SKM-1 treated with dmso at 0.1 percent for 144 hours (cell line): ENCODE measurements at regions not wholly inside any gene's neighbourhood (a gene's known extent, or its start where the extent isn't known, plus 50 kb on each side); places are given as distances from the start of the nearest gene placed in this dataset.
"Not testable (repeated sequence)": the region's sequence is repeated elsewhere in the genome, so short reads cannot be mapped to it uniquely, and the experiment has no call there.

Experiments
- DNase-seq: peaks from one replicate; lab custom pipeline; 2025; ENCODE audit not compliant: unreplicated experiment; lab: John Stamatoyannopoulos, UW

DNA sequence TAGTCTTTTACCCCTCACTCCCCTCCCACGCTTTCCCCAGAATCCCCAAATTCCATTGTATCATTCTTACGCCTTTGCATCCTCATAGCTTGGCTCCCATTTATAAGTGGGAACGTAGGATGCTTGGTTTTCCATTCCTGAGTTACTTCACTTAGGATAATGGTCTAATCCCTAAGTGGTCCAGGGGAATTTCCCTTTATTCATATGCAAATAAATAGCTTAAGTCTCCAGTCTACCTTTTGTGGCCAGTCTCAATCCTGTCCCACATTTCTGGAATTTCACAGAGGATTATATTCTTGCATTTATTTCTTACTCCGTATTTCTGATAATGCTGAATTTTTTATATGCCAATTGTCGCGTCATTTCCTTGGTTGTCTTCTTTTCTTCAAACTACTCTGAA lies 245.6 kb upstream of the DAB2 start:
- no peak for DNase-seq

DNA sequence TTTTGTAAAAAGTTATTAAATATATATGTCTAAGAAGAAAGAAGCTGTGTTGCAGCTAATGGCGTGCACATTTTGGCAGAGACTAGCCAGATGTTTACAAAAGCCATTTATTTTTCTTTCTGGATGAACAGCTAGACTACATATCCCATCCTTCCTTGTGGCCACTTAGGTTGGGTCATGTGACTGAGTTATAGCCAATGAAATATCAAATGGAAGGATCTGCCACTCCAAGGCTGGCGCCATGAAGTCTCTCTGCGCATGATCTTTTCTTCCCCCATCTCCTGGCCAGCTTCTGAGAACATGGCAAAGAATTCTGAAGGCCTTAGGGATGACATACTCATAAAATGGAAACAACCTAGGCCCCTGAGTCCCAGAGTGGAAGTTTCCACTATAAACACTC lies 244.2 kb upstream of the DAB2 start:
- no peak for DNase-seq

DNA sequence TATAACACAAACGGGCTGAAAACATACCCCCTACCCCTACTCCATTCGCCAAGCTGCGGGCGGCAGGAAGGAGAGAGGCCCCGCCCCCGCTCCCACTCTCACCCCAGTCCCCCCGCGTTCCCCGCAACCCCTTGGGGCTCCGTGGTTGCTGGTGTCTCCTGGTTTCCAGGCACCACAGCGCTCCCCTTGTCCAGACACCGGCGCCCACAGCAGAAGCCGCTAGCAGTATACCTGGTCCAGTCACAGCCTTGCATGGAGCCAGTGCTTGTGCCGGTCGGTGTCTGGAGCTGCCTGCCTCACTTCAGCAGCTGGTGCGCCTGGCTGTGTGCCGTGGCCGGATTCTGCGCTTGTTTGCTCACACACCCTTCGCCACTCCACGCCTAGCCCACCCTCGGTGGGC lies 240.5 kb upstream of the DAB2 start:
- DNase-seq = no peak

DNA sequence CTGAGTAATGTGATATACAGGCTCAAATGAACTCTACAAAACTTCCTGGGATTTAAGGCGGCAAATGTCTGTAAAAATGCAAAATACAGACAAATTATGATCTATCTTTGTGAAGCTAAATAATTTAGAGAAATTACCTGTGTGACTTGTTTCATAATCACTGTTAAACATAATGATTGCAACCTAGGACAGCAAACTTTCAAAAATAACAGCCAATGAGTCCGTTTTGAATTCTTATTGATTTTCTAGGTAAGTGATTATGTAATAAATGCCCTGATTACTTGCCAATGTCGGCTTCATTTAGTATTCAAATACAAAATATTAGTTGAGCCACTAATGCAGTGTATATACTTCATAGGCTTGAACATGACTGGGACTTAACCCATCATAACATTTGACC lies 238.2 kb upstream of the DAB2 start:
- DNase-seq = no peak

DNA sequence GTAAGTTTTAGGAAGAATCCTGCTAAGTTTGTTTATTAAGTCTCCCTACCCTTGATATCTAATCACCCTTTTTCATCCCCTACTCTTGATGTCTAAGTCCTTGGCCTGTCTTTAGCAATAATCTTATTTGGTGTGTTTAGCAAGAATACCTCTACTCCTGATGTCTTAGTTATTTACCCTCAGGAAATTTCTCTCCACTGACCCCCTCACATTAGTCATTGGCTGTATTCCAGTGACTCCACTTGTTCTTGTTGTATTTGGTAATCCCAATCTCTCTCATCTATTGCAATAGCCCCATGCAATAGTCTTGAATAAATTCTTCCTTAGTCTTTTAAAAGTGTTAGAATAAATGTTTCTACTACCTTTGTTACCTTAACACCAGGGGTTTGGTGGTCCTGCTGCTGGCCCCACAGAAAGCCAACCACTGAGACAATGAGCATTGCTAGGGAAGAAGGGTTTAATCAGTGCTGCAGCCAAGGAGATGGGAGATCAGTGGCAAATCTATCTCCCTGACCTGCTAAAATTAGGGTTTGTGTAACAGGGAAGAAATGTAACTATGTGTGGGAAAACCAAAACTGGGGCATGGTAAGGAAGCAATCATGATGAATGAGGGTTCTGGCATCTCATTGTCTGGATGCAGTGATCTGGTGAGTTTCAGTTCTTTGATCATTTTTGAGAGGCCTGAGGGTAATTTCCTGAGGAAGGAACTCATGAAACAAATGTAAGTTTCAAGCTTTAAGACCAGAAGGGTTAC lies 236.4 kb upstream of the DAB2 start:
- DNase-seq = no peak

DNA sequence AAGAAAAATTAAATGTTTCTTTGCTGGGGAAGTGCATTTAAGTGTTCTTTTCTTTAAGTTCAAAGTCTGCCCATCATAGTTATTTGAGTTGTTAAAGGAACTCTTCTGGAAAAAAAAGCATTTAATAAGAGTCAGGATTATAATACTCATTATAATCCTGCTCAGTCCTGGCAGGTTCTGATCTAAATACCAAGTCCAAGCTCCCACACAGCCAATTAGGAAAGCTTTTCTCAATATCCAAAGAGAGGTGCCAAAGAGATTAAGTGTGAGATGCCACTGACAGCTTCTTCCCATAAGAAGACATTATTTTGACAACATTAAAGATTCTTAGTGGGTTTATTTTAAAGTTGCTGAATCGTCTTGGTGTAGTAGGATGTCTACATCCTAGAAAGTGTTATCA lies 235.2 kb upstream of the DAB2 start:
- DNase-seq = no peak

DNA sequence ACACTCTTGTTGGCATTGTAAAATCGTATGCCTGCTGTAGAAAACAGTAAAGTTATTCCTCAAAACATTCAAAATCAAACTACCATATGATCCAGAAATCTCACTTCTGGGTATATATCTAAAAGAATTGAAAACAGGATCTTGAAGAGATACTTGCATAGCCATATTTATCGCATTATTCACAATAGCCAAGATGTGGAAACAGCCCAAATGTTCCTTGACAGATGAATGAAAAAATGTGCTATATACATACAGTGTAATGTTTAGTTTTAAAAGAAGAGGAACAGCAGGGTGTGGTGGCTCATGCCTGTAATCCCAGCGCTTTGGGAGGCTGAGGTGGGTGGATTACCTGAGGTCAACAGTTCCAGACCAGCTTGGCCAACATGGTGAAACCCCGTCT lies 234.1 kb upstream of the DAB2 start:
- no peak for DNase-seq

DNA sequence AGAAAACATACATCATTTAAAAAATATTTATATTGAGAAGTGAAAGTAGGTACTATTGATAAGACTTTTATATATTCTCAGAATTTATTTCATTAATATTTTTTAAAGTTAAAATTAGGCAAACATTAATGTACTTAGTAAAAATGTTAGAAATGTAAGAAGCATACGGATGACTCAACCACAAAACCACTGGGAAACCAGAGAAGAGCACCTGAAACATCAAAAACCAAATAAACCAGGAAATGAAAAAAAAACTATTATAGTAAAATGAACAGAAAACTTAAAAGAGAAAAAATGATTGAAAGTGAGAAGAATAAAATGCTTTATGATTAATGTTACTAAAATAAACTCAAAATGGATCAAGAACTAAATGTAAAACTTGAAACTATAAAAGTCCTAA lies 233.2 kb upstream of the DAB2 start:
- DNase-seq = no peak

DNA sequence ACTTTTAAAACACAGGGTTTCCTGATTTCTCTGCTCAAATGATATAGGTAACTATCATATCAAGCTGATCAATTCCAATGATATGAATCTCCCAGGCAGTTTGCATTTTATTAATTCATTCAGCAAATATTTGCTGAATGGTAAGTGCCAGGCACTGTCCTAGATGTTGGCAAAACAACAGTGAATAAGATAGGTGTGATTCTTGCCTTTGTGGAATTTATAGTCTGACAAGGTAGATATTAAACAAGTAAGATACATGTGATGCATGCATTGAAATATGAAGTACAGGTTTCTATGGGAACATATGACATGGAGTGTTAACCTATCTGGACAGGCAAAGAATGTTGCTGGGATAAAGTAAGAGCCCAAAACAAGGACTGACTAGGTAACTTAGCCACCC lies 231.8 kb upstream of the DAB2 start:
- no peak for DNase-seq

DNA sequence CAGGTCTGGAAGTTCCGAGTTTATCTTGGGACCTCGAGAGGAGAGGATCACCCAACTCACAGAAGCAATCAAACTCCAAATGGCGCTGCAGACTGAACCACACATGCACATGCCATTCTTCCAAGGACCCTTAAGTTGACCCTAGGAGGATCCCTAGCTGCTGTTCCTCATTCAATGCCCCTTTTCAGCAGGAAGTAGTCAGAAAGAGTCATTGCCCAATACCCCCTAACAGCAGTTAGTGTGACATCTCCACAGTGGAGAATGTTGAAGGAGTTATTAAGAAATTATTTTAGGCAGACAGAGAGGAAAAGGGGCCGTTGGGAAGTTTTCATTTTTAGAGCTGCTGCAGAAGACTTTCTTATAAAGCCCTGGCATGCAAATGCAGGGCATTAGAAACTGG lies 229.9 kb upstream of the DAB2 start:
- DNase-seq = peak; percentile 44

DNA sequence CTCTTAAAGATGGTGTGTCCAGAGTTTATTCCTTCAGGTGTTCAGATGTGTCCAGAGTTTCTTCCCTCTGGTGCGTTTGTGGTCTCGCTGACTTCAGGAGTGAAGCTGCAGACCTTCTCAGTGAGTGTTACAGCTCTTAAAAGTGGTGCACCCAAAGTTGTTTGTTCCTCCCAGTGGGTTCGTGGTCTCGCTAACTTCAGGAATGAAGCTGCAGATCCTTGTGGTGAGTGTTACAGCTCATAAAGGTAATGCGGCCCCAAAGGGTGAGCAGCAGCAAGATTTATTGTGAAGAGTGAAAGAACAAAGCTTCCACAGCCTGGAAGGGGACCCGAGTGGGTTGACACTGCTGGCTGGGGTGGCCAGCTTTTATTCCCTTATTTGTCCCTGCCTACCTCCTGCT lies 227.7 kb upstream of the DAB2 start:
- DNase-seq = not testable (repeated sequence)

DNA sequence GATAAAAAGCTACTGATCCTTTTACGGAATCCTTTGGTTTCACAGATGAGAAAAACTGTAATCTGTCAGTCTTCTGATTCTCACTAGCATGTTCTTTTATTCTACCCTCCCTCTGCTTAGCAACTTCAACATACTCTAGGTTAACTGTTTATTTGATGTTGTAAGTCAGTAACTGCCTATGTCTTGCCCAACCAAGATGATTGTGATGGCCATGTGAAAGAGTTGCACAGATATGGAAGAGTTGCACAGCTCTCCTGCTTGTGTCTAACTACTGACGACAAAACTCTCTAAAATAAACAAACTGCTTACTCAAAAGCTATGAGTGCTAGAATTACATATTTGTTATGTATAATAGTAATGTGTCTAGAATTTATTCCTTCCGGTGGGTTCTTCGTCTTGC lies 227.3 kb upstream of the DAB2 start:
- no peak for DNase-seq

DNA sequence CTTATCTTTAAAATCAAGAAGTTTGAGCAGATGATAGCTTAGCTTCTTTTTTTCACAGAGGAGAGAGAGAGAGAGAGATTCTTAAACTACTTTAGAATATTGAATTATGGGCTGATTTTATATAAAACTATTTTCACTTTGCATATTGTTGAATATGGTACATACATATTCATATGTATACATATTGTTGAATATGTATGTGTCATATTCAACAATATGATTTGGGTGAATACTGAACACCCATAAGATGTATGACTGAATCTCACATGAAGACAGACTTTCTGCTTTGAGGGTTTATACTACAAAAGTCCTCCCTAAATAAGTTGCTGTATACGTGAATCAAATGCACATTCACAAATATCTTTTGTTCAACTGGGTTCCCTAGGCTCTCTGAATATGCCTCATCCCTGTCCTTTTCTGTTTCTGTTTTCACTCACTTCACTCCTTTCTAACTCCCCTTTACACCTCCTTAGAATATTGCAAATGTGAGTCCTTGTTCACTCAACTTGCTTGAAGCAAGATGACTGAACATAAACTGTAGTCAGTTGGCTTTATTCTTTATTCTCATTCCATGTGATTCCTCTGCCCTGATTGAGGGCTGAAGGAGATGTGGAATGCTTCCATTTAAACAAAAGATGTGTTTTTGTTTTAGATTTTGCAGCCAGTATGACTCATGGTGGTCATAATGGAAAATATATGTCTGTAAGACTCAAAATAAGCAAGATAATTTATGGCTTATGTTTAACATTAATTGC lies 225.4 kb upstream of the DAB2 start:
- no peak for DNase-seq

DNA sequence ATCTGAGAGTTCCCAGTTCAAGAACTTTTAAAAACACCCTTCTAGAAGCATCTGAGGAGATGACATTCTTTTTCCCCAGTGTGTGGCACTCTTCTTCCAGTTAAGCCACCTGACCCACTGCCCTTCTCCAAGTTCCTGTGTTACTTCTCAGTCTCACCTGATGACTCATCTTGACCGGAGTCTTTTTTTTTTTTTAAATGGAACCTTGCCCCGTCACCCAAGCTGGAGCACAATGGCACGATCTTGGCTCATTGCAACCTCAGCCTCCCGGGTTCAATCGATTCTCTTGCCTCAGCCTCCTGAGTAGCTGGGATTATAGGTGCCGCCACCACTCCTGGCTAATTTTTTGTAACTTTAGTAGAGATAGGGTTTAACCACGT lies 224.1 kb upstream of the DAB2 start:
- DNase-seq = no peak

DNA sequence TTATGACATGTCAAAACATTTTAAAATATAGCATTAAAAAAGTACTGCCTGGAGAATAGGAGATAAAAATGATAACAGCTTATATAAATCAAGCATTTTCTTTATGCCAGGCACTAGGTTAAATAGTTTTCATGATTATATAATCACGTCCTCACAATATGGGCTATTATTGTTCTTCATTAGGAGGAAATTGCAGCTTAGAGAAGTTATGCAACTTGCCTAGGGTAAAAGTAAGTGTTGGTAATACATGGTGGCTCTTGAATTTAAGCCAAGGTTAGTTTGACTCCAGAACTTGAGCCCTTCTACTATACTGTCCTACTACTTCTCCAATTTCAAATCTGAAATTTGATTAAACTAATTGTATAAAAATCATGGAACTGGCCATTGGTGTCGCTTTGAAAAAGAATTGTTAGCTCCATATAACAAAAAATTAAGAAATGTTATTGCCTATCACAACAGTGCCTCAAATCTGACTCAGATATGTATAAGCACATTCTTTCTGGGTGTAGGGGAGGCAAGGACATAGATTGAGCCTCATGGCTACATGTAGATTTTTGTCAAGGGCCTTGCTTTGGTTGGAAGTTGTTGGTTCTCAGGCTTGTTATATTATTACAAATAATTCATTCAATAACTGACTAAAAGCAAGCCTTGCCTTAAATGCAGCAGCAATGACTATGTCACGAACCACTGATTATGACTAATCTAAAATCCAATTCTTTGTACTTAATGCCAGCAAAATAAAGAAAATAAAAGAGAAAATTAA lies 223.5 kb upstream of the DAB2 start:
- no peak for DNase-seq

DNA sequence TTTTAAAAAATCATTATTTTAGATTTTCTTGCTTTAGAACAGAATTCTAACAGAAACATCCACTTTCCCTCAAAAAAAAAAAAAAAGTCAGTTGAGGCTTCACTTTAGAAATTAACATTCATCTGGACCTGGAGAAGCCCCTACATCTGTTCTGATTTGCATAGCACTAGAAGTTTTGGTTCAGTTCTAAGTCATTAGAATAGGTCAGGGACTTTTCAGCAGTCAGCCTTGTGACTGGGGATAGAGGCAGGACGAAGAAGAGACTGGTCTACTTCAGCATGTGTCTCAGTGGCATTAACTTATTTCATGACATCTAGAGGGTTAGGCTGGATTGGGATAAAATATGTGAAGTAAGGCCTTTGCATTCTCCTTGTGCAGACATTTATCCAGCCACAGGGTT lies 215.8 kb upstream of the DAB2 start:
- DNase-seq = no peak

DNA sequence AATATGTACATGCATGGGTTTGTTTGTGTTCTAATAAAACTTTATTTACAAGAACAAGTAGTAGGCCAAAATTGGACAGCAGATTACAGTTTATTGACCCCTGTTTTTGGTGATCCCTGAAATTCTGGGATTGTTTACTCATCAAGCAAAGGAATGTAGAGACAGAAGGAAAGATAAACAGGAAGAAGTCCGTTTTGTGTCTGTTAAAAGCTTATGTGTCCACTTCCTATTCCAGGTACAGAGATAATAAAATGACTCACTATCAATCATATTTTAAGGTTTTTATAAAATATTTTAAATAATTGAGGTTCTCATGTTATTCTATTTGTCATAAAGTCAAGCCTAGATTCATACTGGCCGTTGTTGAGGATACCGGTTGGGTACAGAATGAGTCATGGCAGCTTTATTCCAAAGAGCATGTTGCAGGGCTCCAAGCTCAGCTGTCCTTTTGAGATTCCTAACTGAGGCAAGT lies 214.9 kb upstream of the DAB2 start:
- no peak for DNase-seq

DNA sequence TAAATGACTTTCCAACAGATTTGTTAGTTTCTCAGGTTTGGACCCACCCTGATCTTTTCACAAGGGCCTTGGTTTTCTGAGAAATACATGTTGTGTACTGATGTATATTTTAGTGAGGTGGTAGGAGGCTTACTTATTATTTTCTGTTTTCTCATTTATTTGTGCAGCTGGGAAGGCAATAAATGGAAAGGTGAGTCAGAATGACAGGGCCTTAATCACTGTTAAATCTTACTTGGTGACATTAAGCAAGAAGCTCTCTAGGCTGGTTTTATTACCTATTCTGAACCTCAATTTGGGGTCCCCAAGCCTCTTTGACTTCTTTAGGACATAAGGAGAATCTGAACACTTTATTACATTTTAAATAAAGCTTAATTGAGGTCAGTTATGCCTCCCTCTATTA lies 214.0 kb upstream of the DAB2 start:
- no peak for DNase-seq

DNA sequence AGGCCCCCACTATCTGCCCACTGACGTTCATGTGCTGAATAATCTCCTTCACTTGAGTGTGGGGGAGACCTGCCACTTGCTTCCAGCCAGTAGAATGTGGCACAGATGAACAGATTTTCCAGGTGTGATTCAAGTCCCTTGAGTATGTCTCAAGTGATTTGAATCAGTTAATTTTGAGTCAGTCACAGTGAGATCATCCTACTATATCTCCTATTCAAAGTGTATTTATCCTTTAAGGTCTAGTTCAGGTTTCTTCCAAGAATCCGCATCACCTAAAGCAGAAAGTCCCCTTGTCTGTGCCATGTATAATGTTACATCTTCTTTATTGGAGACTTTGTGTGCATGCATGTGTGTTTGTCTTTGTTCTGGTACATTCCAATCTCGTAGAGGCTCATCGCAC lies 208.3 kb upstream of the DAB2 start:
- no peak for DNase-seq

DNA sequence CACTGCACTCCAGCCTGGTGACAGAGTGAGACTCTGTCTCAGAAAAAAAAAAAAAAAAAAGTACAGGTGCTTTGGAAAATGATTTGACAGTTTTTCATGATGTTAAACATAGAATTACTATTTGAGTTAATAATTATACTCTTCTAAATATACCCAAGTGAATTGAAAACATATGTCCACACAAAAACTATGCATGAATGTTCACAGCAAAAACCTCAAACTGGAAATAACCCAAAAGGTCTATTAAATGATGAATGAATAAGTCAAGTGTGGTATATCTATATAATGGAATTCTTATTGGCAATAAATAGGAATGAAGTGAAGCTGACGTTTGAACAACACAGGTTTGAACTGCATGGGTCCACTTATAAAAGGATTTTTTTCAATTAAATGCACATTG lies 207.2 kb upstream of the DAB2 start:
- no peak for DNase-seq

DNA sequence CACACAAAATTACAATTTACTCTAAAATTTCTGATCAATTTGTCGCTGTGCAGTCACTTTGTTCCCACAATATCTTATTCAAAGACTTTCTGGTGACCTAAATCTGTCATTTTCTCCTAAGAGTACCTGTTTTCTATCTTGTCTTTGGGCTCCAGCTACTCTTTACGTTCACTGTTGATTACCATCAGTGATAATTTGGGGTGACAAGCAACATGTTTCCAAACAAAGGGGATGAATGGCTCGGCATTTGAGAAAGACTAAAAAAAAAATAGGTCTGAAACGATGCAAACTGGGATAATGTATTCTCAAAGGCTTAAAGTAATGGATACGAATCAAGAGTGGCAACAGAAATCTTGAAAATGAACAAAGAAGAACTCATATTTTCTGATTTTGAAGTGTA lies 205.2 kb upstream of the DAB2 start:
- no peak for DNase-seq

DNA sequence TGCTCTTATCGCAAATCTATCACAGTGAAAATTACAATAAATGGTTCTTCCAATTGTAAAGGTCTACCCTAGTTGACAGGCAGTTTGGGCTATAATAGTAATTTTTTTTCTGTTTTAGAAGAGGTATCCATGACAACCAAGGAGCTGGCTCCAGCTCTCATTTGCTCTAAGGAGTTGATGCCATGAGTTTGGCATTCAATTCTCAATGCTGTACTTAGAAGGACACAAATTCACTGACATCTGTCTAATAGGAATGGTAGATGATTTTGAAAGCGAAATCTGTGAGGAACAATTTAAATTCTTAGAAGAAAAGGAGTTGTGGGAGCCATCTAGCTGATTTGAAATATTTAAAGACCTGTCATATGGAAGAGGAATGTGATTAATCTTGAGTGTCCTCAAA lies 203.6 kb upstream of the DAB2 start:
- DNase-seq = no peak
